ENCODE measurements at regions not wholly inside any gene's neighbourhood (a gene's known extent, or its start where the extent isn't known, plus 50 kb on each side); places are given as distances from the start of the nearest gene placed in this dataset.

DNA sequence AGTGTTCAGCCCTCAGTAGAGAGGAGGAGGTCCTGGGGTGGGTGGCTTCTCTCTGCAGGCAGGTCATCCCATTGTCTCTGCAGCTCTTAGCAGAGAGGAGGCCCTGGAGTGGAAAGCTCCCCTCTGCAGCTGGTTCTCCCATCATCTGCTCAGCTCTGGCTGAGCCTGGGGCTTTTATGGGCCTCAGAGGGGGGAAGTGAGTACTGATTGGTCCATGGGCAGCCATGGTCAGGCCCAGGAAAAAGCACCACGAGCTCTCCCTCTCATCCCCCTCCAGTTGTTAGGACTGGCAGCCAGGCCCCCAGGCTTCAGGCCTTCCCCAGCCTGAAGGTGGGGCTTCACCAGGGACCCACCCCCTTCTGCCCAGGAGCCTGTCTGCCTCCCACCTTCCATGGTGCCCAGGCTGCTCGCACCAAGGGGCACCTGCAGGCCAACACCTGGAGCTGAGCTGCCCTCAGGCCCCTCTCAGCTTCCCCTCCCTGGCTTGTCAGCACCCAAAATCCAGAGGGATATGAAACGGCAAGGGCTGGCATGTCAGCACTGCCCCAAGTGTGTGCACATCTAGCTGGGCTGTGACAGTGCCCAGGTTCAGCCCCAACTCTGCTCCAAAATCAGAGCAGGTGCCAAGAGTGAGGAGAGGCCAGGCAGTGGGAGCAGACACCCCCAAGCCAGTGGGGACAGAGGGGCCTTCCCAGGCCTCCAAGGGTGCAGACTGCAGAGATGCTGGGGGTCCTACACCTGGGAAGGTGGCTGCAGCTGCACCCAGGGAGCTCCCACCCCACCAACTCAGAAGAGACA is 449.0 kb downstream of the MATN1 start (continued):
- TF ChIP-seq, protein P1, sequence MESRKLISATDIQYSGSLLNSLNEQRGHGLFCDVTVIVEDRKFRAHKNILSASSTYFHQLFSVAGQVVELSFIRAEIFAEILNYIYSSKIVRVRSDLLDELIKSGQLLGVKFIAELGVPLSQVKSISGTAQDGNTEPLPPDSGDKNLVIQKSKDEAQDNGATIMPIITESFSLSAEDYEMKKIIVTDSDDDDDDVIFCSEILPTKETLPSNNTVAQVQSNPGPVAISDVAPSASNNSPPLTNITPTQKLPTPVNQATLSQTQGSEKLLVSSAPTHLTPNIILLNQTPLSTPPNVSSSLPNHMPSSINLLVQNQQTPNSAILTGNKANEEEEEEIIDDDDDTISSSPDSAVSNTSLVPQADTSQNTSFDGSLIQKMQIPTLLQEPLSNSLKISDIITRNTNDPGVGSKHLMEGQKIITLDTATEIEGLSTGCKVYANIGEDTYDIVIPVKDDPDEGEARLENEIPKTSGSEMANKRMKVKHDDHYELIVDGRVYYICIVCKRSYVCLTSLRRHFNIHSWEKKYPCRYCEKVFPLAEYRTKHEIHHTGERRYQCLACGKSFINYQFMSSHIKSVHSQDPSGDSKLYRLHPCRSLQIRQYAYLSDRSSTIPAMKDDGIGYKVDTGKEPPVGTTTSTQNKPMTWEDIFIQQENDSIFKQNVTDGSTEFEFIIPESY (IDR thresholded peaks at IDR 0.05) = no peak
- TF ChIP-seq MEF2B (IDR thresholded peaks at IDR 0.05; ENCODE audit: partially characterized antibody, poor library complexity, severe bottlenecking) = no peak
- no peak for TF ChIP-seq NR2C2 (IDR thresholded peaks at IDR 0.05; ENCODE audit: borderline replicate concordance, control insufficient read depth, insufficient read length, low read depth)

DNA sequence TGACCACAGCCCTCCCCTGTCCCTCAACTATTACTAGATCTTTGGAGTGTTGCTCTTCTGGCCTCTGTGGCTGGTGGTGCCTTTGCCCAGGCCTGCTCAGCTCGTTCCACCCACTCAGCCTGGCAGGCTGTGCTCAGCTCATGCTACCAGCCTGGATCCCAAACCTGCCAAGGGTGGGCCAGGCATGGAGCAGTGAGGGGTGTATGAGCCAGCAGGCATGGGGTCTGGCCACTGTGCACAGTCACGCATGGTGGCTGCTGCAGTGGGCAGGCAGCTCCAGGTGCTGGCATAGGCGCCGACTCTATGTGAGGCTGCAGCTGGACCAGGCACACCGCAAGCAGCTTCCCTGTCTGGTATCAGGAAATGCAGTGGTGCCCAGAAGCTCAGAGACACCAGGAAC is 449.9 kb downstream of the MATN1 start:
- no peak overlapping the region for H3K4me3 ChIP-seq
- no peaks in the 10 kb centered on the region for H4K20me1 ChIP-seq (ENCODE audit: control insufficient read depth, insufficient read depth)
- 56% methylated on average over 5 of the region's 5 CpGs for WGBS (ENCODE audit: insufficient coverage, insufficient replicate concordance, low lambda C conversion rate, missing lambda C conversion rate)
- ATAC-seq = no peak
- no TSS peak for BruUV-seq (replicated peaks)
- no peaks in the 10 kb centered on the region; the same call in 2 of the 3 replicates for H3K9me3 ChIP-seq (replicated peaks; ENCODE audit: control insufficient read depth, insufficient read depth, low read length)
- POLR2A ChIA-PET = no interaction called here
- TF ChIP-seq, protein P2, sequence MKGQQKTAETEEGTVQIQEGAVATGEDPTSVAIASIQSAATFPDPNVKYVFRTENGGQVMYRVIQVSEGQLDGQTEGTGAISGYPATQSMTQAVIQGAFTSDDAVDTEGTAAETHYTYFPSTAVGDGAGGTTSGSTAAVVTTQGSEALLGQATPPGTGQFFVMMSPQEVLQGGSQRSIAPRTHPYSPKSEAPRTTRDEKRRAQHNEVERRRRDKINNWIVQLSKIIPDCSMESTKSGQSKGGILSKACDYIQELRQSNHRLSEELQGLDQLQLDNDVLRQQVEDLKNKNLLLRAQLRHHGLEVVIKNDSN (IDR thresholded peaks at IDR 0.05; ENCODE audit: borderline replicate concordance, extremely low read length, insufficient read depth, low read depth, low read length) = no peak
- RAD21 ChIA-PET (ENCODE audit: unreplicated experiment) = no interaction called here
- H3K27me3 ChIP-seq (replicated peaks in 1 of 2; ENCODE audit: control insufficient read depth in 2 of 2, insufficient read depth in 2 of 2, low read length in 1 of 2) = no peaks in the 10 kb centered on the region; a peak in 2 of 4 replicates
- no peaks in the 10 kb centered on the region for H3K79me2 ChIP-seq (ENCODE audit: control insufficient read depth, insufficient read depth, low read length)
- CTCF ChIA-PET = no interaction called here
- in situ Hi-C loops (cut with MboI) (no loop called here), intact Hi-C loops (cut with micrococcal nuclease; ENCODE audit: unreplicated experiment) (no loop called here)
- H3K27ac ChIP-seq (ENCODE audit: control insufficient read depth, insufficient read depth) = no peak overlapping the region
- SMC1A ChIA-PET (ENCODE audit: uncharacterized antibody, unreplicated experiment) = no interaction called here
- H3K36me3 ChIP-seq (ENCODE audit: control insufficient read depth in 2 of 2, insufficient read depth in 2 of 2, low read length in 1 of 2) = no peaks in the 10 kb centered on the region; a peak in 1 of 4 replicates
- no peak for DNase-seq (ENCODE audit: low read depth, low spot score)
- H2AFZ ChIP-seq (ENCODE audit: control insufficient read depth, low read depth, low read length) = no peak overlapping the region
- H3K9ac ChIP-seq (ENCODE audit: control insufficient read depth, insufficient read depth, low read length) = no peak overlapping the region
- no peak for FAIRE-seq
- no peak overlapping the region for H3K4me2 ChIP-seq (ENCODE audit: control insufficient read depth, insufficient read depth)
- H3K4me1 ChIP-seq (ENCODE audit: control insufficient read depth, insufficient read depth, low read length) = no peaks in the 10 kb centered on the region
